NCI-H2107 (cell line): ENCODE measurements at regions not wholly inside any gene's neighbourhood (a gene's known extent, or its start where the extent isn't known, plus 50 kb on each side); places are given as distances from the start of the nearest gene placed in this dataset.

ENCODE experiments used
- DNase-seq: peaks from one replicate; lab custom pipeline; 2025; lab: John Stamatoyannopoulos, UW

GRCh38 chr11:95514416-95515110 lies 275.0 kb downstream of the FAM76B start:
- no peak for DNase-seq

GRCh38 chr11:95512682-95513081 lies 276.9 kb downstream of the FAM76B start:
- no peak for DNase-seq

- DNase-seq = no peak
Measured at GRCh38 chr11:95512177-95512576, 277.4 kb downstream of the FAM76B start.

GRCh38 chr11:95508219-95508890 lies 277.4 kb upstream of the SESN3 start:
- DNase-seq = no peak

DNA sequence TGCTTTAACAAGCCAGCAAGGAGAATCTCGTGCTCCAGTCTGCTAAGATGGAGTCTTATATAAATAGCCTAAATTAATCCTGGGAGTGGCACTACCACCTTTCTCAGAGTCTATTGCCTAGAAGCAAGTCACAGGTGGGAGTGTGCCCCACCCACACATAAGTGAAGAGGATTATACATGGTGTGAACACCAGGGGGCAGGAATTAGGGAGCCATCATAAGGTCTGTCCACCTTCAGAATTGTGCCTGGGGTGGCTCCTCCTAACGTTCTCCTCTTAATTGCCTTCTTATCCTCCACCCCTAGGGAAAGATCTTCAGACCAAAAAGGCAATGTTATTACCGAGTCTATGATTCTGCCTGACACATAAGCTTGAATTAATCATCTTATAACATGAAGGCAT lies 276.8 kb upstream of the SESN3 start:
- DNase-seq = no peak

GRCh38 chr11:95506777-95507176 lies 275.8 kb upstream of the SESN3 start:
- DNase-seq = no peak

- no peak for DNase-seq
Measured at GRCh38 chr11:95505927-95506426, 275.0 kb upstream of the SESN3 start.

- DNase-seq = no peak
Measured at GRCh38 chr11:95503047-95503446, 272.0 kb upstream of the SESN3 start.

- DNase-seq = no peak
Measured at GRCh38 chr11:95502522-95502921, 271.5 kb upstream of the SESN3 start.

DNA sequence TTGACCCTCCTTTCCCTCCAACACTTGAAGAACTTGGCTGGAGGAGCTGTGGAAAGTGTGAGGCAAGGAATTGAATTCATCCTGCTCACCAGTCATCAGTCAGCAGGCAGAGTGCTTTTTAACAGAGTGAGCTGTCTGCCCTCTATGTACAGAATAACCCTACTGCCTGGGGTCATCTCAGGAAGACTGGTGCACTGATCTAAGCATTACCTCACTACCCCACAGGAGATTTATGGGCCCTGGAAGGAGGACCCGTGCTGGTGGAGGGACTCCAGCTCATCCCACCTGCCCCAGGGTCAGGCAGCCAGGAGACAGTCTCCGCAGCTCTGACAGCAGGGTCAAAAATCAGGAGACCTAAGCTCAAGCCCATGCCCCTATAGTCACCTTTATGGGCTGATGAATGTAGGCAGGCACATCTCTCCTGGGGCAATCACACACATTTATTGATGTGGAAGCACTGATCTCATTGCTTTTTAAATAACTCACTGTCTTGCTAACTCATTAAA lies 270.8 kb upstream of the SESN3 start:
- DNase-seq = no peak

- no peak for DNase-seq
Measured at GRCh38 chr11:95500466-95500865, 269.5 kb upstream of the SESN3 start.

DNA sequence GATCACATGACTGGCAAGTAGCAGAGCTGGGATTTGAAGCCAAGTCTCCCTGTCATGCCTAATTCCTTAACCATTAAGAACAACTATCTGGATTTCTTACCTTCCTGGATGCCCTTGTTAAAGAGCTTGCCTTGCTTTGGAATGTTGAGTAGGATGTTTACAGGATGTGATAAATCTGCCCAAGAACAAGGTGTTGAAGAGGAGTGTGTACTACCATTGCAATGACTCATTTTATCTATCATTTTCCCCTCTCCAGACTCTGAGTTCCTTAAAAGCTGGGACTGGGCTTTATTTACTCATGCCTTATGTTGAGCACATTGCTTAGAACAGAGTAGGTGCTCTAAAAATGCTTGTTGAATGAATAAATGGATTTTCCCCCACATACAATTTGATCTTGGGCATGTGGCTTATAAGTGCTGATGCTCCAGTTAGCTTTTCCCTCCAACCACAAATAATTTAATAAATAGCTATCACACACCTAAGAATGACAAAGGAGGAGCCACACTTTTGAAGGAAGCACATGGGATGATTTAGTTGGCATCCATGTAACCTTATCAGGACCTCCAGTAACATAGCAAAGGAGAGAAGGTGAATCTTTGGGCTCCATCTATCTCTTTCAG lies 268.6 kb upstream of the SESN3 start:
- no peak for DNase-seq

GRCh38 chr11:95498722-95499425 lies 267.9 kb upstream of the SESN3 start:
- no peak for DNase-seq

DNA sequence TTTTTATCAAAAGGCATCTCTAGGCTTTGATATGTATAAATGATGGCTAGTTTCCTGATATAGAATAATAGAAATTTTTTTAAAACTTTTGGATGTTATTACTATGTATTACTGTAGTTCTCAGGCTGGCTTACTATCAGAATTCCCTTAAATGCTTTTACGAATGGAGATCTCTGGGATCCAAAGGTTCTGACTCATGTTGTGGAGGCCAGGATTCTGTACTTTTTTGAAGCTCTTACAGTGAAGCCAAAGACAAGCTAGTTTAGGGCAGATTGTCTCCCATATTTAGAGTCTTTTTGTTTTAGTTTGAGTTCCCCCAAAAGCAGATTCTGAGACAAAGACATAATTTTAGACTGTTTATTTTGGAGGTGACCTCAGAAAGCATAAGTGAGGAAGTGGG lies 265.9 kb upstream of the SESN3 start:
- DNase-seq = no peak

- no peak for DNase-seq
Measured at GRCh38 chr11:95495706-95496105, 264.7 kb upstream of the SESN3 start.

DNA sequence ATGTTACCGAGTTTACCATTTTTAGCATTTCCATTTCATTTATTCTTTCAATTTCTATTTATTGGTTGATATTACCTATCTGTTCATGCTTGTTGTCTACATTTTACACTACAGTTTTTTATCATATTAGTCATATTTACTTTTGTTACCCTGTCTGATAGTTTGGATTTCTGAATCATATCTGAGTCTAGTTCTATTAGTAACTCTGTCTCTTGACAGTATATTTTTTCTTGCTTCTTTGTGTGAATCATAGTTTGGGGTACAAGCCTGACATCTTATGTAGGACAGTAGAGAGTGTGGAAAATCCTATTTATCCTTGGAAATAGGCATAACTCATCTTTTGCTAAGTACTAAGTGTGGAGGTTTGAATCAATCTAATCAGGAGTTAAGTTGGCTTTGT lies 263.9 kb upstream of the SESN3 start:
- DNase-seq = no peak

DNA sequence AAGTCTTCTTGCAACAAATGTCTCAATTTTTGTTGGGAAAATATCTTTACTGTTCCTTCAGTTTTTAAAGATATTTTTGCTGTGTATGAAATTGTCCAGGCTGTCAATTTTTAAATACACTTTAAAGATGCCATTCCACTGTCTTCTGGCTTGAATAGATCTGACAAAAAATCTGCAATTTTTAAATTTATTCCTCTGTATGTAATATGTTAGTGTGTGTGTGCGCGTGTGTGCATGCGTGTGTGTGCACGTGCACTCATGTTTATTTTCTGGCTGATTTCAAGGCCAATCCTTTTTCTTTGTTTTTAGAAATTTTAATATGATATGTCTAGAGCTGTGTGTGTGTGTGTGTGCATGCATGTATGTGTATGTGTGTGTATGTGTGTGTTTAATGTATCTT lies 263.2 kb upstream of the SESN3 start:
- DNase-seq = no peak

DNA sequence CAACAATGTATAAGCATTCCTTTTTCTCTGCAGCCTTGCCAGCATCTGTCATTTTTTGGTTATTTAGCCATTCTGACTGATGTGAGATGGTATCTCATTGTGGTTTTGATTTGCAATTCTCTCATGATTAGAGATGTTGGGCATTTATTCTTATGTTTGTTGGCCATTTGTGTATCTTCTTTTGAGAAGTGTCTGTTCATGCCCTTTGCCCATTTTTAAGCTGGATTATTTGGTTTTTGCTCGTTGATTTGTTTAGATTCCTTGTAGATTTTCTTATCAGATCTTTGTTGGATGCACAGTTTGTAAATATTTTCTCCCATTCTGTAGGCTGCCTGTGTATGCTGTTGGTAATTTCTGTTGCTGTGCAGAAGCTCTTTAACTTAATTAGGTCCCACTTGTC lies 259.6 kb upstream of the SESN3 start:
- DNase-seq = no peak

- no peak for DNase-seq
Measured at GRCh38 chr11:95487938-95488337, 256.9 kb upstream of the SESN3 start.

DNA sequence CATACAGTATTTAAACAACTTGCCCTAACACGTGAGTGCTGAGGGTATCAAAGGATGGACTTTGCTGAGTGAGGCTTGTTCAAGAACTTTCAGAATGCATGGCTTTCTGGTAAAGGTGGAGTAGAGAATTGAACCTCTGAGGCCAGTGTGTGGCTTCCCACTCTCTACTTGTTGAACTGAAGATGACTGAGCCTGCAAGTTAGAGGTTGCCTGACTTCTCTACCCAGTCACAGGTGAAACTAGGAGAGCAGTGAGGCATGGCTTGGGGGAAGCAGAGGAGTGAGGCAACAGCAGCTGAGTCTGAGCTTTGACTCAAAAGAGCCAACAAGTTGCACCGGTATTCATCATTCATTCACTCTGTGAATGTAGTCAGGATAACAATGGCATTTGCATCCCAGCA lies 256.4 kb upstream of the SESN3 start:
- DNase-seq = no peak

GRCh38 chr11:95486979-95487378 lies 256.0 kb upstream of the SESN3 start:
- no peak for DNase-seq

DNA sequence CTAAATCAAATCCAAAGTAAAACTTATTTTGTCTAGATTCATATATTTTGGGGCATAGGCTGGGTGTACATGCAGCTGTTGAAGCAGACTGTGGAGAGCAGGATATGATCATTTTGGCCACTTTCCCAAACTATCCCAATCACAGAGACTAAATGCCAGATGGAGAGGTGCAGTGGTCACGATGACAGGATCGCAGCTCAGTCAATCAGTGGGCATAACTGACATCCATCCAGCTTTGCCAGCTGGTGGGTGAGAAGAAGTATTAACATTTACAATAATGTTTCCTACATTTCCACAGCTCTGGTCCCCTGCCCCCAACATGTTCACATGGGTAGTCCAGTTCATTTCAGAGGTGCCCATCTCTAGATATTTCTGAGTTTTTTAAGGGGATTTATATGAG lies 255.5 kb upstream of the SESN3 start:
- DNase-seq = no peak
